GM12878 (cell line): ENCODE measurements at regions not wholly inside any gene's neighbourhood (a gene's known extent, or its start where the extent isn't known, plus 50 kb on each side); places are given as distances from the start of the nearest gene placed in this dataset.

ENCODE experiments used
- ATAC-seq: fragments of 200-7000 bp; cut with Tn5 transposase; 3 replicates; pipeline ENCODE4 v1.9.1; 2020; ENCODE audit warnings: mild to moderate bottlenecking, moderate library complexity
- BruUV-seq: library from RNA; stranded (reverse); fragments of 400-500 nt; replicated peaks from 2 replicates; lab custom pipeline; 2021; lab: Mats Ljungman, UMichigan
- CTCF ChIA-PET: fragments of 300-600 bp; sonication (Branson Sonifier 250); formaldehyde crosslinking; extraction: SDS; loops from one replicate; lab custom pipeline; 2021; ENCODE audit warnings: inconsistent platforms; lab: Yijun Ruan, JAX
- POLR2A ChIA-PET: fragments of 350-600 bp; formaldehyde crosslinking; extraction: SDS; loops from one replicate; lab custom pipeline; 2021; ENCODE audit warnings: inconsistent platforms; lab: Charles Lee
- RAD21 ChIA-PET: fragments of 300-600 bp; sonication (Branson Sonifier 250); formaldehyde crosslinking; loops from one replicate; lab custom pipeline; 2023; ENCODE audit warnings: antibody characterized with exemption; ENCODE audit not compliant: unreplicated experiment; lab: Charles Lee
- SMC1A ChIA-PET: fragments of 300-600 bp; sonication (Branson Sonifier 250); formaldehyde crosslinking; loops from one replicate; lab custom pipeline; 2023; ENCODE audit not compliant: unreplicated experiment, uncharacterized antibody; lab: Charles Lee
- DNase-seq: peaks from one replicate; pipeline ENCODE4 v3.0.0-alpha.2; 2011; ENCODE audit warnings: low read depth, low spot score
- FAIRE-seq: peaks from 3 replicates; lab custom pipeline; 2011; peaks lifted over from hg19 to GRCh38; lab: Jason Lieb, UNC
- H2AFZ ChIP-seq: 2 replicates; pipeline ENCODE4 v1.6.0; 2011; ENCODE audit warnings: low read depth, low read length, control low read depth; ENCODE audit not compliant: control insufficient read depth
- H3K27ac ChIP-seq: 2 replicates; pipeline ENCODE4 v1.5.1; 2011; ENCODE audit warnings: control low read depth; ENCODE audit not compliant: control insufficient read depth, insufficient read depth
- H3K27me3 ChIP-seq, 2 experiments: replicated peaks in 1 of 2; 2 replicates each; pipeline versions ENCODE4 v1.6.0 to v1.6.1; 2011; ENCODE audit warnings: low read length in 1 of 2; ENCODE audit not compliant: control insufficient read depth in 2 of 2, insufficient read depth in 2 of 2
- H3K36me3 ChIP-seq, 2 experiments: 2 replicates each; pipeline ENCODE4 v1.5.1; 2011; ENCODE audit warnings: low read length in 1 of 2; ENCODE audit not compliant: control insufficient read depth in 2 of 2, insufficient read depth in 2 of 2
- H3K4me1 ChIP-seq: 2 replicates; pipeline ENCODE4 v1.6.1; 2011; ENCODE audit warnings: mild to moderate bottlenecking, low read length, moderate library complexity, mixed read lengths; ENCODE audit not compliant: control insufficient read depth, insufficient read depth
- H3K4me2 ChIP-seq: 2 replicates; pipeline ENCODE4 v1.6.0; 2011; ENCODE audit warnings: control low read depth; ENCODE audit not compliant: control insufficient read depth, insufficient read depth
- H3K4me3 ChIP-seq: fragments of 200-600 bp; sonication (generic); 2 replicates; pipeline ENCODE4 v1.5.1; 2016
- H3K79me2 ChIP-seq: 2 replicates; pipeline ENCODE4 v1.6.0; 2011; ENCODE audit warnings: low read length; ENCODE audit not compliant: control insufficient read depth, insufficient read depth
- H3K9ac ChIP-seq: 2 replicates; pipeline ENCODE4 v1.8.0; 2011; ENCODE audit warnings: low read length, control low read depth, mixed read lengths; ENCODE audit not compliant: control insufficient read depth, insufficient read depth
- H3K9me3 ChIP-seq: replicated peaks from 3 replicates; pipeline ENCODE4 v1.5.1; 2011; ENCODE audit warnings: mild to moderate bottlenecking, low read length; ENCODE audit not compliant: control insufficient read depth, insufficient read depth
- H4K20me1 ChIP-seq: 2 replicates; pipeline ENCODE4 v1.6.0; 2011; ENCODE audit not compliant: control insufficient read depth, insufficient read depth
- KAT2A ChIP-seq: conservative IDR thresholded peaks from 2 replicates; pipeline ENCODE4 v1.6.1; 2011; ENCODE audit warnings: low read depth, low read length; ENCODE audit not compliant: control insufficient read depth
- TCF12 ChIP-seq: IDR thresholded peaks from 2 replicates; pipeline ENCODE4 v1.6.1; 2011; ENCODE audit warnings: low read depth, mild to moderate bottlenecking, low read length
- WGBS: methylation state at CpG from one replicate; pipeline ENCODE4 v1.1.6; 2016; ENCODE audit warnings: low lambda C conversion rate; ENCODE audit not compliant: insufficient replicate concordance, insufficient coverage; ENCODE audit errors: missing lambda C conversion rate; 5-methylcytosine and 5-hydroxymethylcytosine counted together
- in situ Hi-C: fragments of 300-500 bp; cut with MboI; formaldehyde crosslinking; loops from 9 replicates; pipeline ENCODE4 v1.14.3; 2018; ENCODE audit warnings: mixed read lengths
- intact Hi-C: fragments of 100-400 bp; cut with micrococcal nuclease; formaldehyde crosslinking; loops from one replicate; pipeline ENCODE4 v1.14.2; 2022; ENCODE audit not compliant: unreplicated experiment
- TF ChIP-seq, protein P1 (sequence below): fragments of 450-650 bp; IDR thresholded peaks from 2 replicates; pipeline ENCODE4 v1.6.1; 2017; ENCODE audit warnings: mild to moderate bottlenecking, moderate library complexity
- TF ChIP-seq, protein P2 (sequence below): IDR thresholded peaks from 2 replicates; pipeline ENCODE4 v1.6.1; 2012; ENCODE audit warnings: mild to moderate bottlenecking, low read depth, low read length
- TF ChIP-seq, protein P3 (sequence below): fragments of 450-650 bp; IDR thresholded peaks from 2 replicates; pipeline ENCODE4 v1.6.1; 2016; ENCODE audit warnings: mild to moderate bottlenecking, moderate library complexity, borderline replicate concordance

GRCh38 chr9:36765077-36765390, 192.3 kb downstream of the MELK start:
- no peaks in the 10 kb centered on the region for H4K20me1 ChIP-seq
- H2AFZ ChIP-seq = peak overlapping the region; percentile 97
- H3K4me3 ChIP-seq = peak overlapping the region; percentile 54
- ChIA-PET RAD21 (no interaction called here), SMC1A (no interaction called here), CTCF (interaction anchor here (1.0 to 1.4 kb wide), 2 partner anchors 8 to 36 kb away, joined by 3 to 4 read pairs; no protein-coding TSS in a partner anchor), POLR2A (no interaction called here)
- ATAC-seq = no peak
- H3K27me3 ChIP-seq = peaks cover 0 to 4% of the 10 kb centered on the region in 2 experiments; a peak in 1 of 4 replicates
- intact Hi-C loops = no loop called here
- H3K4me1 ChIP-seq = peaks cover 11% of the 10 kb centered on the region
- in situ Hi-C loops = no loop called here
- WGBS = 96% methylated on average over 8 of the region's 12 CpGs
- DNase-seq = no peak
- no peak overlapping the region; the same call in 1 of the 2 replicates for H3K9ac ChIP-seq
- H3K27ac ChIP-seq = no peak overlapping the region
- no TSS peak for BruUV-seq
- H3K9me3 ChIP-seq = no peaks in the 10 kb centered on the region; the same call in 2 of the 3 replicates
- TF ChIP-seq, protein P1, sequence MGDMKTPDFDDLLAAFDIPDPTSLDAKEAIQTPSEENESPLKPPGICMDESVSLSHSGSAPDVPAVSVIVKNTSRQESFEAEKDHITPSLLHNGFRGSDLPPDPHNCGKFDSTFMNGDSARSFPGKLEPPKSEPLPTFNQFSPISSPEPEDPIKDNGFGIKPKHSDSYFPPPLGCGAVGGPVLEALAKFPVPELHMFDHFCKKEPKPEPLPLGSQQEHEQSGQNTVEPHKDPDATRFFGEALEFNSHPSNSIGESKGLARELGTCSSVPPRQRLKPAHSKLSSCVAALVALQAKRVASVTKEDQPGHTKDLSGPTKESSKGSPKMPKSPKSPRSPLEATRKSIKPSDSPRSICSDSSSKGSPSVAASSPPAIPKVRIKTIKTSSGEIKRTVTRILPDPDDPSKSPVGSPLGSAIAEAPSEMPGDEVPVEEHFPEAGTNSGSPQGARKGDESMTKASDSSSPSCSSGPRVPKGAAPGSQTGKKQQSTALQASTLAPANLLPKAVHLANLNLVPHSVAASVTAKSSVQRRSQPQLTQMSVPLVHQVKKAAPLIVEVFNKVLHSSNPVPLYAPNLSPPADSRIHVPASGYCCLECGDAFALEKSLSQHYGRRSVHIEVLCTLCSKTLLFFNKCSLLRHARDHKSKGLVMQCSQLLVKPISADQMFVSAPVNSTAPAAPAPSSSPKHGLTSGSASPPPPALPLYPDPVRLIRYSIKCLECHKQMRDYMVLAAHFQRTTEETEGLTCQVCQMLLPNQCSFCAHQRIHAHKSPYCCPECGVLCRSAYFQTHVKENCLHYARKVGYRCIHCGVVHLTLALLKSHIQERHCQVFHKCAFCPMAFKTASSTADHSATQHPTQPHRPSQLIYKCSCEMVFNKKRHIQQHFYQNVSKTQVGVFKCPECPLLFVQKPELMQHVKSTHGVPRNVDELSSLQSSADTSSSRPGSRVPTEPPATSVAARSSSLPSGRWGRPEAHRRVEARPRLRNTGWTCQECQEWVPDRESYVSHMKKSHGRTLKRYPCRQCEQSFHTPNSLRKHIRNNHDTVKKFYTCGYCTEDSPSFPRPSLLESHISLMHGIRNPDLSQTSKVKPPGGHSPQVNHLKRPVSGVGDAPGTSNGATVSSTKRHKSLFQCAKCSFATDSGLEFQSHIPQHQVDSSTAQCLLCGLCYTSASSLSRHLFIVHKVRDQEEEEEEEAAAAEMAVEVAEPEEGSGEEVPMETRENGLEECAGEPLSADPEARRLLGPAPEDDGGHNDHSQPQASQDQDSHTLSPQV = no peak
- TF ChIP-seq TCF12 = no peak
- TF ChIP-seq, protein P2, sequence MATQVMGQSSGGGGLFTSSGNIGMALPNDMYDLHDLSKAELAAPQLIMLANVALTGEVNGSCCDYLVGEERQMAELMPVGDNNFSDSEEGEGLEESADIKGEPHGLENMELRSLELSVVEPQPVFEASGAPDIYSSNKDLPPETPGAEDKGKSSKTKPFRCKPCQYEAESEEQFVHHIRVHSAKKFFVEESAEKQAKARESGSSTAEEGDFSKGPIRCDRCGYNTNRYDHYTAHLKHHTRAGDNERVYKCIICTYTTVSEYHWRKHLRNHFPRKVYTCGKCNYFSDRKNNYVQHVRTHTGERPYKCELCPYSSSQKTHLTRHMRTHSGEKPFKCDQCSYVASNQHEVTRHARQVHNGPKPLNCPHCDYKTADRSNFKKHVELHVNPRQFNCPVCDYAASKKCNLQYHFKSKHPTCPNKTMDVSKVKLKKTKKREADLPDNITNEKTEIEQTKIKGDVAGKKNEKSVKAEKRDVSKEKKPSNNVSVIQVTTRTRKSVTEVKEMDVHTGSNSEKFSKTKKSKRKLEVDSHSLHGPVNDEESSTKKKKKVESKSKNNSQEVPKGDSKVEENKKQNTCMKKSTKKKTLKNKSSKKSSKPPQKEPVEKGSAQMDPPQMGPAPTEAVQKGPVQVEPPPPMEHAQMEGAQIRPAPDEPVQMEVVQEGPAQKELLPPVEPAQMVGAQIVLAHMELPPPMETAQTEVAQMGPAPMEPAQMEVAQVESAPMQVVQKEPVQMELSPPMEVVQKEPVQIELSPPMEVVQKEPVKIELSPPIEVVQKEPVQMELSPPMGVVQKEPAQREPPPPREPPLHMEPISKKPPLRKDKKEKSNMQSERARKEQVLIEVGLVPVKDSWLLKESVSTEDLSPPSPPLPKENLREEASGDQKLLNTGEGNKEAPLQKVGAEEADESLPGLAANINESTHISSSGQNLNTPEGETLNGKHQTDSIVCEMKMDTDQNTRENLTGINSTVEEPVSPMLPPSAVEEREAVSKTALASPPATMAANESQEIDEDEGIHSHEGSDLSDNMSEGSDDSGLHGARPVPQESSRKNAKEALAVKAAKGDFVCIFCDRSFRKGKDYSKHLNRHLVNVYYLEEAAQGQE = no peak
- no peak for TF ChIP-seq KAT2A
- TF ChIP-seq, protein P3, sequence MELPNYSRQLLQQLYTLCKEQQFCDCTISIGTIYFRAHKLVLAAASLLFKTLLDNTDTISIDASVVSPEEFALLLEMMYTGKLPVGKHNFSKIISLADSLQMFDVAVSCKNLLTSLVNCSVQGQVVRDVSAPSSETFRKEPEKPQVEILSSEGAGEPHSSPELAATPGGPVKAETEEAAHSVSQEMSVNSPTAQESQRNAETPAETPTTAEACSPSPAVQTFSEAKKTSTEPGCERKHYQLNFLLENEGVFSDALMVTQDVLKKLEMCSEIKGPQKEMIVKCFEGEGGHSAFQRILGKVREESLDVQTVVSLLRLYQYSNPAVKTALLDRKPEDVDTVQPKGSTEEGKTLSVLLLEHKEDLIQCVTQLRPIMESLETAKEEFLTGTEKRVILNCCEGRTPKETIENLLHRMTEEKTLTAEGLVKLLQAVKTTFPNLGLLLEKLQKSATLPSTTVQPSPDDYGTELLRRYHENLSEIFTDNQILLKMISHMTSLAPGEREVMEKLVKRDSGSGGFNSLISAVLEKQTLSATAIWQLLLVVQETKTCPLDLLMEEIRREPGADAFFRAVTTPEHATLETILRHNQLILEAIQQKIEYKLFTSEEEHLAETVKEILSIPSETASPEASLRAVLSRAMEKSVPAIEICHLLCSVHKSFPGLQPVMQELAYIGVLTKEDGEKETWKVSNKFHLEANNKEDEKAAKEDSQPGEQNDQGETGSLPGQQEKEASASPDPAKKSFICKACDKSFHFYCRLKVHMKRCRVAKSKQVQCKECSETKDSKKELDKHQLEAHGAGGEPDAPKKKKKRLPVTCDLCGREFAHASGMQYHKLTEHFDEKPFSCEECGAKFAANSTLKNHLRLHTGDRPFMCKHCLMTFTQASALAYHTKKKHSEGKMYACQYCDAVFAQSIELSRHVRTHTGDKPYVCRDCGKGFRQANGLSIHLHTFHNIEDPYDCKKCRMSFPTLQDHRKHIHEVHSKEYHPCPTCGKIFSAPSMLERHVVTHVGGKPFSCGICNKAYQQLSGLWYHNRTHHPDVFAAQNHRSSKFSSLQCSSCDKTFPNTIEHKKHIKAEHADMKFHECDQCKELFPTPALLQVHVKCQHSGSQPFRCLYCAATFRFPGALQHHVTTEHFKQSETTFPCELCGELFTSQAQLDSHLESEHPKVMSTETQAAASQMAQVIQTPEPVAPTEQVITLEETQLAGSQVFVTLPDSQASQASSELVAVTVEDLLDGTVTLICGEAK = no peak
- no peaks in the 10 kb centered on the region for H3K36me3 ChIP-seq
- no peaks in the 10 kb centered on the region for H3K79me2 ChIP-seq
- no peak for FAIRE-seq
- H3K4me2 ChIP-seq = peak overlapping the region; percentile 92
